ENCODE measurements at regions not wholly inside any gene's neighbourhood (a gene's known extent, or its start where the extent isn't known, plus 50 kb on each side); places are given as distances from the start of the nearest gene placed in this dataset.

DNA sequence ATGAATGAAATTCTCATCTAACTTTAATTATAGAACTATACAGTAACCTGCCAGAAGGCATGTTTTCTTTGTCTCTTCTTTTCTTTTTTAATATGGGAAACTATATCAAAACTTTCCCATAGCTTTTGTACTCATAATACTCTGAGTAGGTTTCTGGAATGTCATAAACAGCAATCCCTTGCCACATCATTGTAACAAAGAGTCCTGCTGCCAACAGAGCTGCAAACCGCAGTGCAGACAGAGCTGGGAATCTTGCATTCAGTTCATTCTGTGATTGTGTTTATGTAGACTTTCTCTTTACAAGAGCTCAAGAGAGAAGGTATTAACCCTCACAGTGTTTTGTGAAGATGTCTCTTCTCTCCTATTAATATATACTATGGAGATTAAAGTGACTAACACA lies 304.4 kb upstream of the SLIT2 start:
- TF ChIP-seq, protein P1, sequence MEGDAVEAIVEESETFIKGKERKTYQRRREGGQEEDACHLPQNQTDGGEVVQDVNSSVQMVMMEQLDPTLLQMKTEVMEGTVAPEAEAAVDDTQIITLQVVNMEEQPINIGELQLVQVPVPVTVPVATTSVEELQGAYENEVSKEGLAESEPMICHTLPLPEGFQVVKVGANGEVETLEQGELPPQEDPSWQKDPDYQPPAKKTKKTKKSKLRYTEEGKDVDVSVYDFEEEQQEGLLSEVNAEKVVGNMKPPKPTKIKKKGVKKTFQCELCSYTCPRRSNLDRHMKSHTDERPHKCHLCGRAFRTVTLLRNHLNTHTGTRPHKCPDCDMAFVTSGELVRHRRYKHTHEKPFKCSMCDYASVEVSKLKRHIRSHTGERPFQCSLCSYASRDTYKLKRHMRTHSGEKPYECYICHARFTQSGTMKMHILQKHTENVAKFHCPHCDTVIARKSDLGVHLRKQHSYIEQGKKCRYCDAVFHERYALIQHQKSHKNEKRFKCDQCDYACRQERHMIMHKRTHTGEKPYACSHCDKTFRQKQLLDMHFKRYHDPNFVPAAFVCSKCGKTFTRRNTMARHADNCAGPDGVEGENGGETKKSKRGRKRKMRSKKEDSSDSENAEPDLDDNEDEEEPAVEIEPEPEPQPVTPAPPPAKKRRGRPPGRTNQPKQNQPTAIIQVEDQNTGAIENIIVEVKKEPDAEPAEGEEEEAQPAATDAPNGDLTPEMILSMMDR (conservative IDR thresholded peaks at IDR 0.05 in 1 of 2, IDR thresholded peaks at IDR 0.05 in 1 of 2; ENCODE audit: extremely low read depth in 1 of 2, insufficient read depth in 1 of 2, low read depth in 1 of 2, low read length in 2 of 2), result no peak
- TF ChIP-seq EZH2 (IDR thresholded peaks at IDR 0.05; ENCODE audit: borderline replicate concordance, low read length), result no peak
